GM12878 (cell line): ENCODE measurements at regions not wholly inside any gene's neighbourhood (a gene's known extent, or its start where the extent isn't known, plus 50 kb on each side); places are given as distances from the start of the nearest gene placed in this dataset.

Source experiments
- ASH2L ChIP-seq: fragments of 300-600, 200-600 bp; sonication (generic); IDR thresholded peaks from 2 replicates; pipeline ENCODE4 v1.6.1; 2017; ENCODE audit warnings: low read depth, mild to moderate bottlenecking, borderline replicate concordance
- ATF3 ChIP-seq: IDR thresholded peaks from 2 replicates; pipeline ENCODE4 v1.6.1; 2011; ENCODE audit warnings: low read depth, mild to moderate bottlenecking, low read length, moderate library complexity, borderline replicate concordance; ENCODE audit errors: extremely low read depth
- BMI1 ChIP-seq: fragments of 450-650 bp; IDR thresholded peaks from 2 replicates; pipeline ENCODE4 v1.6.1; 2016; ENCODE audit warnings: mild to moderate bottlenecking, moderate library complexity, borderline replicate concordance
- E4F1 ChIP-seq: fragments of 450-650 bp; IDR thresholded peaks from 2 replicates; pipeline ENCODE4 v1.6.1; 2018; ENCODE audit warnings: borderline replicate concordance, mild to moderate bottlenecking; ENCODE audit not compliant: partially characterized antibody
- HDGF ChIP-seq: fragments of 450-650 bp; IDR thresholded peaks from 2 replicates; pipeline ENCODE4 v1.6.1; 2016; ENCODE audit warnings: antibody characterized with exemption
- HSF1 ChIP-seq: fragments of 150-350 bp; IDR thresholded peaks from 2 replicates; pipeline ENCODE4 v1.6.1; 2014; ENCODE audit warnings: mild to moderate bottlenecking, low read depth, low read length
- JUNB ChIP-seq: IDR thresholded peaks from 2 replicates; pipeline ENCODE4 v1.6.1; 2016; ENCODE audit warnings: antibody characterized with exemption, mild to moderate bottlenecking
- NR2C1 ChIP-seq: fragments of 450-650 bp; IDR thresholded peaks from 2 replicates; pipeline ENCODE4 v1.6.1; 2017; ENCODE audit warnings: antibody characterized with exemption, mild to moderate bottlenecking, moderate library complexity
- SMAD5 ChIP-seq: IDR thresholded peaks from 2 replicates; pipeline ENCODE4 v1.6.1; 2016; ENCODE audit warnings: antibody characterized with exemption, low read depth
- SPI1 ChIP-seq: IDR thresholded peaks from 2 replicates; pipeline ENCODE4 v1.6.1; 2011; ENCODE audit warnings: low read depth, mild to moderate bottlenecking, low read length, moderate library complexity, borderline replicate concordance; ENCODE audit not compliant: insufficient read depth
- SUZ12 ChIP-seq: fragments of 200-600 bp; sonication (generic); IDR thresholded peaks from one replicate; pipeline ENCODE4 v1.6.1; 2018; ENCODE audit warnings: antibody characterized with exemption, mild to moderate bottlenecking; ENCODE audit not compliant: unreplicated experiment
- ZNF207 ChIP-seq: fragments of 450-650 bp; IDR thresholded peaks from 2 replicates; pipeline ENCODE4 v1.6.1; 2014; ENCODE audit warnings: antibody characterized with exemption, mild to moderate bottlenecking, borderline replicate concordance
- TF ChIP-seq, protein P1 (sequence below): fragments of 450-650 bp; IDR thresholded peaks from 2 replicates; pipeline ENCODE4 v1.6.1; 2017; ENCODE audit warnings: mild to moderate bottlenecking, moderate library complexity
- TF ChIP-seq, protein P2 (sequence below): IDR thresholded peaks from 2 replicates; pipeline ENCODE4 v1.6.1; 2011; ENCODE audit warnings: borderline replicate concordance, low read depth, mild to moderate bottlenecking, moderate library complexity, low read length; ENCODE audit not compliant: insufficient read depth, poor library complexity, severe bottlenecking
- TF ChIP-seq, protein P3 (sequence below): fragments of 150-350 bp; IDR thresholded peaks from 2 replicates; pipeline ENCODE4 v1.6.1; 2016; ENCODE audit warnings: low read depth, low read length

GRCh38 chr17:70365091-70365583, 195.8 kb downstream of the KCNJ2 start (continued):
- TF ChIP-seq, protein P1, sequence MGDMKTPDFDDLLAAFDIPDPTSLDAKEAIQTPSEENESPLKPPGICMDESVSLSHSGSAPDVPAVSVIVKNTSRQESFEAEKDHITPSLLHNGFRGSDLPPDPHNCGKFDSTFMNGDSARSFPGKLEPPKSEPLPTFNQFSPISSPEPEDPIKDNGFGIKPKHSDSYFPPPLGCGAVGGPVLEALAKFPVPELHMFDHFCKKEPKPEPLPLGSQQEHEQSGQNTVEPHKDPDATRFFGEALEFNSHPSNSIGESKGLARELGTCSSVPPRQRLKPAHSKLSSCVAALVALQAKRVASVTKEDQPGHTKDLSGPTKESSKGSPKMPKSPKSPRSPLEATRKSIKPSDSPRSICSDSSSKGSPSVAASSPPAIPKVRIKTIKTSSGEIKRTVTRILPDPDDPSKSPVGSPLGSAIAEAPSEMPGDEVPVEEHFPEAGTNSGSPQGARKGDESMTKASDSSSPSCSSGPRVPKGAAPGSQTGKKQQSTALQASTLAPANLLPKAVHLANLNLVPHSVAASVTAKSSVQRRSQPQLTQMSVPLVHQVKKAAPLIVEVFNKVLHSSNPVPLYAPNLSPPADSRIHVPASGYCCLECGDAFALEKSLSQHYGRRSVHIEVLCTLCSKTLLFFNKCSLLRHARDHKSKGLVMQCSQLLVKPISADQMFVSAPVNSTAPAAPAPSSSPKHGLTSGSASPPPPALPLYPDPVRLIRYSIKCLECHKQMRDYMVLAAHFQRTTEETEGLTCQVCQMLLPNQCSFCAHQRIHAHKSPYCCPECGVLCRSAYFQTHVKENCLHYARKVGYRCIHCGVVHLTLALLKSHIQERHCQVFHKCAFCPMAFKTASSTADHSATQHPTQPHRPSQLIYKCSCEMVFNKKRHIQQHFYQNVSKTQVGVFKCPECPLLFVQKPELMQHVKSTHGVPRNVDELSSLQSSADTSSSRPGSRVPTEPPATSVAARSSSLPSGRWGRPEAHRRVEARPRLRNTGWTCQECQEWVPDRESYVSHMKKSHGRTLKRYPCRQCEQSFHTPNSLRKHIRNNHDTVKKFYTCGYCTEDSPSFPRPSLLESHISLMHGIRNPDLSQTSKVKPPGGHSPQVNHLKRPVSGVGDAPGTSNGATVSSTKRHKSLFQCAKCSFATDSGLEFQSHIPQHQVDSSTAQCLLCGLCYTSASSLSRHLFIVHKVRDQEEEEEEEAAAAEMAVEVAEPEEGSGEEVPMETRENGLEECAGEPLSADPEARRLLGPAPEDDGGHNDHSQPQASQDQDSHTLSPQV: no peak
- no peak for TF ChIP-seq HSF1
- TF ChIP-seq, protein P2, sequence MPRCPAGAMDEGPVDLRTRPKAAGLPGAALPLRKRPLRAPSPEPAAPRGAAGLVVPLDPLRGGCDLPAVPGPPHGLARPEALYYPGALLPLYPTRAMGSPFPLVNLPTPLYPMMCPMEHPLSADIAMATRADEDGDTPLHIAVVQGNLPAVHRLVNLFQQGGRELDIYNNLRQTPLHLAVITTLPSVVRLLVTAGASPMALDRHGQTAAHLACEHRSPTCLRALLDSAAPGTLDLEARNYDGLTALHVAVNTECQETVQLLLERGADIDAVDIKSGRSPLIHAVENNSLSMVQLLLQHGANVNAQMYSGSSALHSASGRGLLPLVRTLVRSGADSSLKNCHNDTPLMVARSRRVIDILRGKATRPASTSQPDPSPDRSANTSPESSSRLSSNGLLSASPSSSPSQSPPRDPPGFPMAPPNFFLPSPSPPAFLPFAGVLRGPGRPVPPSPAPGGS: peak; percentile 83
- TF ChIP-seq, protein P3, sequence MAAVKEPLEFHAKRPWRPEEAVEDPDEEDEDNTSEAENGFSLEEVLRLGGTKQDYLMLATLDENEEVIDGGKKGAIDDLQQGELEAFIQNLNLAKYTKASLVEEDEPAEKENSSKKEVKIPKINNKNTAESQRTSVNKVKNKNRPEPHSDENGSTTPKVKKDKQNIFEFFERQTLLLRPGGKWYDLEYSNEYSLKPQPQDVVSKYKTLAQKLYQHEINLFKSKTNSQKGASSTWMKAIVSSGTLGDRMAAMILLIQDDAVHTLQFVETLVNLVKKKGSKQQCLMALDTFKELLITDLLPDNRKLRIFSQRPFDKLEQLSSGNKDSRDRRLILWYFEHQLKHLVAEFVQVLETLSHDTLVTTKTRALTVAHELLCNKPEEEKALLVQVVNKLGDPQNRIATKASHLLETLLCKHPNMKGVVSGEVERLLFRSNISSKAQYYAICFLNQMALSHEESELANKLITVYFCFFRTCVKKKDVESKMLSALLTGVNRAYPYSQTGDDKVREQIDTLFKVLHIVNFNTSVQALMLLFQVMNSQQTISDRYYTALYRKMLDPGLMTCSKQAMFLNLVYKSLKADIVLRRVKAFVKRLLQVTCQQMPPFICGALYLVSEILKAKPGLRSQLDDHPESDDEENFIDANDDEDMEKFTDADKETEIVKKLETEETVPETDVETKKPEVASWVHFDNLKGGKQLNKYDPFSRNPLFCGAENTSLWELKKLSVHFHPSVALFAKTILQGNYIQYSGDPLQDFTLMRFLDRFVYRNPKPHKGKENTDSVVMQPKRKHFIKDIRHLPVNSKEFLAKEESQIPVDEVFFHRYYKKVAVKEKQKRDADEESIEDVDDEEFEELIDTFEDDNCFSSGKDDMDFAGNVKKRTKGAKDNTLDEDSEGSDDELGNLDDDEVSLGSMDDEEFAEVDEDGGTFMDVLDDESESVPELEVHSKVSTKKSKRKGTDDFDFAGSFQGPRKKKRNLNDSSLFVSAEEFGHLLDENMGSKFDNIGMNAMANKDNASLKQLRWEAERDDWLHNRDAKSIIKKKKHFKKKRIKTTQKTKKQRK: no peak
- no peak for TF ChIP-seq E4F1
- TF ChIP-seq ATF3: no peak
- TF ChIP-seq NR2C1: no peak; the same call in 1 of the 2 replicates
- no peak for TF ChIP-seq SMAD5
- TF ChIP-seq SPI1: peak; percentile 95
- peak; percentile 87 for TF ChIP-seq BMI1
- peak; percentile 99 for TF ChIP-seq JUNB
- 0 out of 2 replicates have a peak, but pooled peaks have one; percentile 47 for TF ChIP-seq HDGF
- no peak; the same call in 1 of the 2 replicates for TF ChIP-seq ZNF207
- no peak for TF ChIP-seq ASH2L
- TF ChIP-seq SUZ12: no peak
